Common myeloid progenitor, CD34-positive (primary cell): ENCODE measurements at regions not wholly inside any gene's neighbourhood (a gene's known extent, or its start where the extent isn't known, plus 50 kb on each side); places are given as distances from the start of the nearest gene placed in this dataset.

ENCODE experiments used
- CTCF ChIA-PET: fragments of 350-600 bp; sonication (Branson Sonifier 250); formaldehyde crosslinking; loops from one replicate; lab custom pipeline; 2021; ENCODE audit warnings: antibody characterized with exemption; lab: Charles Lee
- POLR2A ChIA-PET: fragments of 350-600 bp; sonication (Branson Sonifier 250); formaldehyde crosslinking; loops from one replicate; lab custom pipeline; 2021; ENCODE audit warnings: antibody characterized with exemption; lab: Charles Lee
- DNase-seq, 3 donors: peaks; one replicate each; pipeline versions ENCODE4 v3.0.0 to v3.0.0-alpha.2; 2013
- H3K27ac ChIP-seq, 2 experiments: 1 replicate in 1 of 2; 2 replicates in 1 of 2; pipeline ENCODE4 v1.7.0; 2013; ENCODE audit warnings: inconsistent platforms in 2 of 2, low read length in 2 of 2, mild to moderate bottlenecking in 2 of 2, low read depth in 1 of 2, moderate library complexity in 1 of 2; ENCODE audit not compliant: severe bottlenecking in 2 of 2, insufficient read depth in 1 of 2, poor library complexity in 1 of 2
- H3K27me3 ChIP-seq, 5 experiments: replicated peaks in 2 of 5; 1 replicate in 3 of 5; 2 replicates in 2 of 5; pipeline versions ENCODE4 v1.6.1 to v1.7.0; 2013; ENCODE audit warnings: low read length in 4 of 5, mild to moderate bottlenecking in 2 of 5, moderate library complexity in 2 of 5, inconsistent platforms in 1 of 5; ENCODE audit not compliant: insufficient read depth in 5 of 5, control insufficient read depth in 4 of 5
- H3K36me3 ChIP-seq, 4 experiments: 1 replicate in 2 of 4; 2 replicates in 2 of 4; pipeline versions ENCODE4 v1.6.1 to v1.7.0; 2013; ENCODE audit warnings: low read length in 3 of 4, control low read depth in 1 of 4, mild to moderate bottlenecking in 1 of 4; ENCODE audit not compliant: control insufficient read depth in 4 of 4, insufficient read depth in 4 of 4
- H3K4me1 ChIP-seq, 4 experiments: 1 replicate in 3 of 4; 2 replicates in 1 of 4; pipeline versions ENCODE4 v1.6.1 to v1.7.1; 2013; ENCODE audit warnings: low read length in 3 of 4, mild to moderate bottlenecking in 3 of 4, control low read depth in 1 of 4, inconsistent platforms in 1 of 4, moderate library complexity in 1 of 4; ENCODE audit not compliant: control insufficient read depth in 4 of 4, insufficient read depth in 4 of 4; ENCODE audit errors: control extremely low read depth in 1 of 4
- H3K4me3 ChIP-seq, 7 experiments: 1 replicate in 4 of 7; 2 replicates in 3 of 7; pipeline versions ENCODE4 v1.5.1 to v1.7.0; 2013; ENCODE audit warnings: mild to moderate bottlenecking in 7 of 7, low read length in 6 of 7, moderate library complexity in 6 of 7, inconsistent platforms in 2 of 7, low read depth in 2 of 7, control low read depth in 1 of 7; ENCODE audit not compliant: insufficient read depth in 4 of 7, control insufficient read depth in 1 of 7; ENCODE audit errors: extremely low read depth in 1 of 7
- H3K9me3 ChIP-seq, 5 experiments: 1 replicate in 4 of 5; 2 replicates in 1 of 5; pipeline versions ENCODE4 v1.6.1 to v1.7.1; 2013; ENCODE audit warnings: low read length in 4 of 5, mild to moderate bottlenecking in 2 of 5, inconsistent platforms in 1 of 5, low read depth in 1 of 5, moderate library complexity in 1 of 5; ENCODE audit not compliant: control insufficient read depth in 4 of 5, insufficient read depth in 2 of 5; ENCODE audit errors: control extremely low read depth in 1 of 5
- WGBS: methylation state at CpG from one replicate; pipeline ENCODE4 v1.1.5; 2013; ENCODE audit not compliant: insufficient coverage; 5-methylcytosine and 5-hydroxymethylcytosine counted together

DNA sequence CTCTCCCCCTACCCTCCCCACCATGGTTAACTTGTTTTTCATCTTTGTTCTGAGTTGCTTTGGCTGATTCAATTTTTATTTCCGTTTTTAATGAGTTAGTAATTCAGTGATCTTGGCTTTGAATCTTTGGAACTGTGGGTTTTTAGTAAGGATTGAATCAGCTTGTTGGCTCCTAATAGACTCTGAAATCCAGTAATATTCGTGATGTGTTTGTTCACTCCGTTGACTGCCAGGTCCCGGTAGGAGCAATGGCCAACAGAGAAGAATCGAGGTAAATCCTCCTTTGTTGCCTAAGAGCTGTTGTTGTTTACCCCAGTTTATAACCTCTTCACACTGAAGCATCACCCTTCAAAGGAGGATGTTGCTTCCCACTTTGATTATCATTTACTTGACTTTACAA, 92.7 kb downstream of the PCSK1 start:
- Histone ChIP-seq H3K4me3 (no peak overlapping the region), H3K36me3 (no peaks in the 10 kb centered on the region), H3K4me1 (peaks cover 2 to 20% (median 11%) of the 10 kb centered on the region in 4 experiments), H3K27me3 (no peaks in the 10 kb centered on the region), H3K27ac (no peak overlapping the region), H3K9me3 (no peaks in the 10 kb centered on the region)
- POLR2A ChIA-PET, result no interaction called here
- DNase-seq, result no peak
- 100% methylated on average over 4 of the region's 5 CpGs for WGBS
- CTCF ChIA-PET, result interaction anchor here (1.1 to 7.0 kb wide), 6 partner anchors 10 to 492 kb away, joined by 3 to 70 read pairs (median 4); no protein-coding TSS in a partner anchor

DNA sequence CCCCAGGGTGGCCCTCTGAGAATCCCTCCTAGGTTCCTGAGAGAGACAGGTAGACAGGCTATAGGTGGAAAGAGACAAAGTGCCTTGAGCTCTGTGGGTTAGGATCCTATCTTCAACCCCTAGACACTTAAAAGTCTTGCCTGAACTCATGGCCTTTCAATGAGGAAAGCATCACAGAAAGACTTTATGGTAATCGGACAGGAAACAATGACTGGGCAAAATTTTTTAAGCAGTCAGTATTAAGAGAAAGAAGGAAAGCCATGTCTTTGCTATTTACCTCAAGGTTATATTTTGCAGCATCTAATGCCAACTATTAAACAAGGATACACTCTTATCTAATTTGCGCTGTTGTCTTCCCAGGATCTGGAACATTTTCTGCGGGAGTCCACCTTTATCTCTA, 93.2 kb downstream of the PCSK1 start:
- no peaks in the 10 kb centered on the region for H3K36me3 ChIP-seq
- POLR2A ChIA-PET, result no interaction called here
- no peak overlapping the region for H3K4me3 ChIP-seq
- peaks cover 2 to 20% (median 11%) of the 10 kb centered on the region in 4 experiments for H3K4me1 ChIP-seq
- DNase-seq, result peak; percentile 33 to 79 (median 70)
- no peaks in the 10 kb centered on the region for H3K27me3 ChIP-seq
- no peak overlapping the region for H3K27ac ChIP-seq
- whole genome bisulfite sequencing, result 65% methylated on average over 3 of the region's 3 CpGs
- H3K9me3 ChIP-seq, result no peaks in the 10 kb centered on the region
- CTCF ChIA-PET, result interaction anchor here (0.6 to 7.0 kb wide), 8 partner anchors 9 to 676 kb away, joined by 3 to 70 read pairs (median 4); no protein-coding TSS in a partner anchor

DNA sequence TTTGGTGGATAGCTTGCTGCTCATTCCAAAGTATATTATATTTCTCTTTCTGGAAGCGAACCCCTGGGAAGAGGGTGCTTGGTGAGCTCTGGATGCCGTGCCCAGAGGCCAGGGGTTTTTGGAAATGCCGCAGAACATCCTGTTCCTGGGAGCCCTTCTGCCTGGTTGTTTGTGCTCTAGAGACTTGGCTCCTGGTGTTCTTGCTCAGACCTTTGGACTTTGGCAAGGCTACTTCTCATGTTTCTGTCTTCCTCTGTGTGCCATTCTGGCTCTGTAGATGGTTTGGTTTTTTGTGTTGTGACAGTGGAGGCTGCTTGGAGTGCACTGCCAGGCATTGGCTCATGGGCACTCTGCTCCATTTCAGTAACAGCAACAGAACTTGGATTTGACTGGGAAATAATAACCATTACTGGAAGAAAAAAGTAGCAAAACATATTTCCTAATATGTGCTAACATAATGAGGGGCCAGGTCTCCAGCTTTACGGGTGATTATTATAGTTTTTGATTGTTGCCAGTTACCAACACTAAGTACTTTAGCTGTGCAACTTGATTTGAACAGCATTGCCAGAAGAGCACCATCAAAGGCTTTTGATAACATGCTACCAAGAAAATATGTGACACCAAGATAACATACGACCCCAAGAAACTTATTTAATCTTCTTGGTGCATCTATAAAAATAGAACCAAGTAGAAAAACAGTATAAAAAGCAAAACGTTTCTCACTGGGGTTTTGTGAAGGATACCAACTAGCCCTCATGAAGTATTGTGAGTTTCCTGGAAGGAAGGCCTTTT, 94.2 kb downstream of the PCSK1 start:
- POLR2A ChIA-PET, result no interaction called here
- Histone ChIP-seq H3K4me1 (peaks cover 2 to 20% (median 11%) of the 10 kb centered on the region in 4 experiments), H3K27ac (no peak overlapping the region), H3K4me3 (no peak overlapping the region), H3K27me3 (no peaks in the 10 kb centered on the region), H3K36me3 (no peaks in the 10 kb centered on the region), H3K9me3 (no peaks in the 10 kb centered on the region)
- WGBS, result 94% methylated on average over 3 of the region's 6 CpGs
- peak in 1 of 3 donors; percentile 28 for DNase-seq
- CTCF ChIA-PET, result interaction anchor here (0.5 to 7.0 kb wide), 10 partner anchors 9 to 877 kb away, joined by 3 to 70 read pairs (median 4); no protein-coding TSS in a partner anchor

DNA sequence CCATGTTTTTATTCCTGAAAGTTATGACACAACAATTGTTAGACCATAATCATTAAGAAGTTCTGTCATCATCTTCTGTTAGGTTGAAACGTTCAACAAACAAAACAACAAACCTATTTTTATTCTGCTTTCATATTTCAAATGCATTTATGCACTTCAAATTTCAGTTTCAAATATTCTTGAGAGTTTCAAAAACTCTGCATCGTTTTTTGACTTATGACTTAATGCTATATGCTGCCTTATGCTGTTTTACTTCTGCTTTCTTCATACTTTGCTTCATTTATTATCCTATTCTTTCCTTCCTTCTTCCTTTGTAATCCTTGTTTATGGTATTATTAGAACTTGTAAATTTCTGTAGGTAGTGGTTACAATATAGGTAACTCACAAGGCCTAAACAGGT, 95.0 kb downstream of the PCSK1 start:
- ChIA-PET POLR2A (no interaction called here), CTCF (interaction anchor here (0.6 to 7.0 kb wide), 13 partner anchors 10 to 492 kb away, joined by 3 to 70 read pairs (median 4); no protein-coding TSS in a partner anchor)
- H3K27me3 ChIP-seq, result no peaks in the 10 kb centered on the region
- no peaks in the 10 kb centered on the region for H3K9me3 ChIP-seq
- no peak overlapping the region for H3K4me3 ChIP-seq
- no peaks in the 10 kb centered on the region for H3K36me3 ChIP-seq
- no peak overlapping the region for H3K27ac ChIP-seq
- whole genome bisulfite sequencing, result 22% methylated on average over 1 of the region's 2 CpGs
- H3K4me1 ChIP-seq, result peaks cover 2 to 20% (median 11%) of the 10 kb centered on the region in 4 experiments
- peak in 1 of 3 donors; percentile 19 for DNase-seq

DNA sequence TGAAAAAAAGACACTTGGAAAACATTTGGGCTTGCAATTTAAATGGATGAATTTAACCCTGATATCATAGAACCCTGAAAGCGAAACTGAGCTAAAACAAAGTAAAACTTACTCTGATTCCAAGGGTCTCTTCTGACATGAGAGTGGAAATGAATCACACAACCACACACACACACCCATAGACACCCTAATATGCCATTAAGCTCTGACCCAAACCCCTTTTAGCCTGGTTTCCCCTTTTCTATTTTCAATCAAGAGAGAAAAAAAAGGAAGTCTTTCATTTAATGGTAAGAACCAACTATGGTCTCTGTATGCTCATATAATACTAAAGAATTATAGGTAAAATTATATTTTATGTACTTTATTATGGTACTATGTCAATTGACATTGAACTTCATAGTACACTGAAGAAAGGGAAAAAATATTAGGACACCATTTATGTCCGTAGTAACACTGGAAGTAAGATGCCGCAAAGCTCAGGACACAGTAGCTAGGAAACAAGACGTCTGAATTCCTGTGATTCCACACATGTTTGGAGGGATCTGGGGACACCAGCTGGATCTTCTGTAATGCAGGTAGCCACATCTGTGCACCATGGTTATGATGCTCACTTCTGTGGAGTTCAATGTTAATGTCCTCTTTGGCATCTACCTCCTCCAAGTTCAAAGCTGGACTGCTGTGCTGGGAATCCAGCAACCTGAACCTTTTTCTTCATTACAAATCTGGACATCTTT, 95.8 kb downstream of the PCSK1 start:
- Histone ChIP-seq H3K9me3 (no peaks in the 10 kb centered on the region), H3K4me3 (no peak overlapping the region), H3K27me3 (no peaks in the 10 kb centered on the region), H3K4me1 (peaks cover 2 to 20% (median 11%) of the 10 kb centered on the region in 4 experiments), H3K36me3 (no peaks in the 10 kb centered on the region), H3K27ac (no peak overlapping the region)
- CTCF ChIA-PET, result interaction anchor here (0.6 to 7.0 kb wide), 30 partner anchors 9 to 556 kb away, joined by 3 to 70 read pairs (median 4); partner anchors contain the start of gene ELL2
- DNase-seq, result peak in 2 of 3 donors; percentile 61 to 69
- WGBS, result 100% methylated on average over 4 of the region's 4 CpGs
- POLR2A ChIA-PET, result no interaction called here

DNA sequence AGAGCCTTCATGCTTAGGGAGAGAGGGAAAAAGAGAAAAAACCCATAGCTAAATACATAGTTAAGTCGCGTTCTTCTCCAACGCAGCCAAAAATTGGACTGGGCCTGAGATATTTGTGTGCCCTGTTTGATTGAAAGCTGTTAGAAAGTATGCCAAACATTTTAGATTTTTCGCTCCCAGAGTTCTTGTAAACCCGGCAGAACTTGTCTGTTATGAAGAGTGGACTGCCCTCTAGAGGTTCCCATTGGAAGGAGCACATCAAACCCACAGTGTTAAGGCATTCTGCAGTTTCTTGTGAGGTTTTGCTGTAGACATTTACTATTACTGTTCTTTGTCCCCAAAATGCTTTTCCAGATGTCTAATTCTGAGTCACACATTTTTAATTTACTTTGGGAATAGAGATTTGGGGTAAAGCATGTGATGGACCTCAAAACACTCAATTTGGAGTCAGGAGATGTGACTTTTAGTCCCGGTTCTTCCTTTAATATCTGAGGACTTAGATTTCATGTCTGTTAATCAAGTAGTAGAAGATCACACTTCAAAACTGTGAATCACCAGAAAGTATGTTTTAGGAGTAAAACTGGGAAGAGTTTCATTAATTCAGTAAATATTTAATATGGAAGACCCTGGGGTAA, 96.6 kb downstream of the PCSK1 start:
- DNase-seq, result peak; percentile 83 to 92 (median 89)
- no peaks in the 10 kb centered on the region for H3K9me3 ChIP-seq
- no peaks in the 10 kb centered on the region for H3K36me3 ChIP-seq
- POLR2A ChIA-PET, result no interaction called here
- CTCF ChIA-PET, result interaction anchor here (0.7 to 7.0 kb wide), 36 partner anchors 8 to 555 kb away, joined by 3 to 70 read pairs (median 4); partner anchors contain the start of gene ELL2
- peaks cover 5 to 27% (median 13%) of the 10 kb centered on the region in 4 experiments for H3K4me1 ChIP-seq
- H3K27ac ChIP-seq, result no peak overlapping the region
- peak overlapping the region in 1 of 7 experiments; percentile 31 for H3K4me3 ChIP-seq
- no peaks in the 10 kb centered on the region for H3K27me3 ChIP-seq
- 41% methylated on average over 3 of the region's 6 CpGs for WGBS
